LNCAP (cell line): ENCODE measurements at regions not wholly inside any gene's neighbourhood (a gene's known extent, or its start where the extent isn't known, plus 50 kb on each side); places are given as distances from the start of the nearest gene placed in this dataset.

Experiments
- CTCF ChIP-seq: fragments of 450-650 bp; IDR thresholded peaks from 2 replicates; pipeline ENCODE4 v1.5.1; 2017; ENCODE audit warnings: mild to moderate bottlenecking

DNA sequence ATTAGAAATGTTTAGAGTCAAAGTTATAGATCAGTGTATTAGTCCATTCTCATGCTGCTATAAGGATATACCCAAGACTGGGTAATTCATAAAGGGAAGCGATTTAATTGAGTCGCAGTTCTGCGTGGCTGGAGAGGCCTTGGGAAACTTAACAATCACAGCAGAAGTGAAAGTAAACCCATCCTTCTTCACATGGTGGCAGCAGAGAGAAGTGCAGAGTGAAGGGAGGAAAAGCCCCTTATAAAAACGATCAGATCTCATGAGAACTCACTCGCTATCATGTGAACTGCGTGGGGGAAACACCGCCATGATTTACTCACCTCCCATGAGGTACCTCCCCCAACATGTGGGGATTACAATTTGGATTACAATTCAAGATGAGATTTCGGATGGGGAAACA lies 871.5 kb downstream of the DIPK2A start:
- no peak for TF ChIP-seq CTCF

DNA sequence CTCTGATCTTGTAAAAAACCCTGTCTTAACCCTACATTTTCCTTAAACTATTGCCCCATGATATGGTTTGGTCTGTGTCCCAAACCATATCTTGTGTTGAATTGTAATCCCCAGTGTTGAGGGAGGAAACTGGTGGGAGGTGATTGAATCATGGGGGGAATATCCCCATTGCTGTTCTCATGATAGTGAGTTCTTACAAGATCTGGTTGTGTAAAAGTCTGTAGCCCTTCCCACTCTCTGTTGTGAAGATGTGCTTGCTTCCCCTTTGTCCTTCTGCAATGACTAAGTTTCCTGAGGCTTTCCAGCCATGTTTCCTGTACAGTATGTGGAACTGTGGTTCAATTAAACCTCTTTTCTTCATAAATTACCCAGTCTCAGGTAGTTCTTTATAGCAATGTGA lies 881.4 kb downstream of the DIPK2A start:
- TF ChIP-seq CTCF = no peak

- no peak for TF ChIP-seq CTCF
Measured at GRCh38 chr3:144859161-144859560, 887.5 kb downstream of the DIPK2A start.

- TF ChIP-seq CTCF = no peak
Measured at GRCh38 chr3:144864646-144865045, 893.0 kb downstream of the DIPK2A start.

DNA sequence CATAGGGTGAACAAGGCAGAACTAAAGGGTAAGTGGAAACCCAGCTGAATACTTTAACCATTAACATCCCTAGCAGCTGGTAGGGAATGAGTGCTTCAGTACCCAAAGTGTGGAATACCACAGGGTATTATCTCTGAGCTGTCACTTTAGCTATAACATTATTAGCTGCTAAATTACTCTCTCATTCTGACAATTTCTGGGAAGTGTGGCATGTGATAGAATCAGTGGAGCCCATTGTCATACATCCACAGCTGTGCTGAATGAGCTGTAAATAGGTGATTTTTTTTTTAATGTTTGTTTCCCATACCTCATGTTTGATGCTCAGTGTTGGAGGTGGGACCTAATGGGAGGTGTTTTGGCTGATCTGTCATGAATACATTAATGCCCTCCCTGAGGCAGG lies 894.3 kb downstream of the DIPK2A start:
- no peak for TF ChIP-seq CTCF

DNA sequence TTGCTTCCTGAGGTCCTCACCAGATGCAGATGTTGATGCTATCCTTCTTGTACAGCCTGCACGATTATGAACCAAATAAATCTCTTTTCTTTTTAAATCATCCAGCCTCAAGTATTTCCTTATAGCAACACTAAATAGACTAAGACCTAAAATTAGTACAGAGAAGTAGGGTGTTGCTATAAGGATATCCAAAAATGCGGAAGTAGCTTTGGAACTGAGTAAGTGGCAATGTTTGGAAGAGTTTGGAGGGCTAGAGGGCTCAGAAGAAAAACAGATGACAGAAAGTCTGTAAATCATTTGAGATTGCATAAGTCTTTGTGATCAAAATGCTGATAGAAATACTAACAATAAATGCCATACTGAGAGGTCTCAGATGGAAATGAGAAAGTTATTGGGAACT lies 894.9 kb downstream of the DIPK2A start:
- no peak for TF ChIP-seq CTCF

GRCh38 chr3:144868506-144868905 lies 896.9 kb downstream of the DIPK2A start:
- TF ChIP-seq CTCF = no peak

- TF ChIP-seq CTCF = no peak
Measured at GRCh38 chr3:144873066-144873465, 901.4 kb downstream of the DIPK2A start.
